ENCODE measurements at regions not wholly inside any gene's neighbourhood (a gene's known extent, or its start where the extent isn't known, plus 50 kb on each side); places are given as distances from the start of the nearest gene placed in this dataset.

DNA sequence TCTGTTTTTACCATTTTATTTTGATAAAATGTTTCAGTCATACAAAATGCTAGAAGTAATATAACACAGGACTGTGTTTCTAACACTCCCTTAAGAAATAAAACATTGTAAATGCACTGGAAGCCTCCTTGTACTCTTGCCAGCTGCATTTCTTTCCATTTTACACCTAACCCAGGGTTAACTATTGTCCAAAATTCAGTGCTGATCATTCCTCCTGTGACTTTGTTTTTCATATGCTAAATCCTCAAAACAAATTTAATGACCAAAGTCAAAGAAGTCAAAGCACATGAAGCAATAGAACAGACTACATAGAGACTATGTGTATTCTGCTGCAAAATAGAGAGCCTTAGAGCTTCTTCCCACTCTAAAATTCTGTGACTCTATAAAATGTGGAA is 420.3 kb upstream of the PRICKLE1 start:
- TF ChIP-seq CTCF (conservative IDR thresholded peaks at IDR 0.05; ENCODE audit: low read length): no peak
- TF ChIP-seq EZH2phosphoT487 (IDR thresholded peaks at IDR 0.05; ENCODE audit: borderline replicate concordance): no peak
